ENCODE measurements at regions not wholly inside any gene's neighbourhood (a gene's known extent, or its start where the extent isn't known, plus 50 kb on each side); places are given as distances from the start of the nearest gene placed in this dataset.
A peak's percentile ranks its signal among the peaks of the same experiment; 100 is the strongest.
"Not testable (repeated sequence)": the region's sequence is repeated elsewhere in the genome, so short reads cannot be mapped to it uniquely, and the experiment has no call there.

- no CpG with 5 or more reads among the region's 1 CpG for WGBS (ENCODE audit: insufficient coverage, low lambda C conversion rate)
- not testable (repeated sequence) for H3K27ac ChIP-seq (ENCODE audit: low read length); H3K4me1 ChIP-seq (ENCODE audit: control insufficient read depth, insufficient read depth, low read length); H3K4me3 ChIP-seq (ENCODE audit: low read length); H3K36me3 ChIP-seq (ENCODE audit: control insufficient read depth, insufficient read depth, low read length); H3K27me3 ChIP-seq (ENCODE audit: control insufficient read depth, insufficient read depth, low read length); DNase-seq; H3K9me3 ChIP-seq (ENCODE audit: control insufficient read depth, low read depth, low read length)
Observed at GRCh38 chr9:42798571-42798970, 615.1 kb downstream of the SPATA31A6 start.

GRCh38 chr9:42802716-42803115, 619.3 kb downstream of the SPATA31A6 start:
- H3K9me3 ChIP-seq (ENCODE audit: control insufficient read depth, low read depth, low read length); H3K4me1 ChIP-seq (ENCODE audit: control insufficient read depth, insufficient read depth, low read length); DNase-seq; H3K36me3 ChIP-seq (ENCODE audit: control insufficient read depth, insufficient read depth, low read length); H3K4me3 ChIP-seq (ENCODE audit: low read length); H3K27me3 ChIP-seq (ENCODE audit: control insufficient read depth, insufficient read depth, low read length); H3K27ac ChIP-seq (ENCODE audit: low read length): not testable (repeated sequence)
- WGBS (ENCODE audit: insufficient coverage, low lambda C conversion rate), result no CpG with 5 or more reads among the region's 4 CpGs

DNA sequence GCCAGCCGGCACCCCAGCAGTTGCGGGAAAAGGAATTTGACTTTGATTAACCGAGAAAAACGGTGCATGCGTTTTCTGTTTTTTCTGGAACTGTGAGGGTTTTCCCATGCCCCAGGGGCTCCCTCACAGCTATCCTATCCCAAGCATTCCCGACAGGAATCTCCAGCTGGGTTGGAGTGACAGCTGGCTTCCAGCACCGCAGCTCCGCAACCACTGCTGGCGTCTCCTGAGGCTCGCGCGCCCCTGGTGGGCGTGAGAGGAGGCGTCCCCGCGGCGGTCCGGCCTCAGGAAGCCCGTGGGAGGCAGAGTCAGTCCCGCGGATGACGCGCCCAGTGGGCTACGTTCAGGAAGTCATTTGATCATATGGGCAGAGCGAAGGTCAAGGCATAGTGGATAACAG, 623.2 kb downstream of the SPATA31A6 start:
- H3K4me1 ChIP-seq (ENCODE audit: control insufficient read depth, insufficient read depth, low read length); H3K27me3 ChIP-seq (ENCODE audit: control insufficient read depth, insufficient read depth, low read length); DNase-seq; H3K27ac ChIP-seq (ENCODE audit: low read length); H3K4me3 ChIP-seq (ENCODE audit: low read length); H3K36me3 ChIP-seq (ENCODE audit: control insufficient read depth, insufficient read depth, low read length); H3K9me3 ChIP-seq (ENCODE audit: control insufficient read depth, low read depth, low read length): not testable (repeated sequence)
- WGBS (ENCODE audit: insufficient coverage, low lambda C conversion rate), result no CpG with 5 or more reads among the region's 25 CpGs

- not testable (repeated sequence) for H3K27me3 ChIP-seq (ENCODE audit: control insufficient read depth, insufficient read depth, low read length); H3K4me1 ChIP-seq (ENCODE audit: control insufficient read depth, insufficient read depth, low read length); H3K36me3 ChIP-seq (ENCODE audit: control insufficient read depth, insufficient read depth, low read length); H3K4me3 ChIP-seq (ENCODE audit: low read length); H3K27ac ChIP-seq (ENCODE audit: low read length); DNase-seq; H3K9me3 ChIP-seq (ENCODE audit: control insufficient read depth, low read depth, low read length)
- WGBS (ENCODE audit: insufficient coverage, low lambda C conversion rate), result no CpG with 5 or more reads among the region's 1 CpG
Observed at GRCh38 chr9:42821468-42821867, 638.0 kb downstream of the SPATA31A6 start.

DNA sequence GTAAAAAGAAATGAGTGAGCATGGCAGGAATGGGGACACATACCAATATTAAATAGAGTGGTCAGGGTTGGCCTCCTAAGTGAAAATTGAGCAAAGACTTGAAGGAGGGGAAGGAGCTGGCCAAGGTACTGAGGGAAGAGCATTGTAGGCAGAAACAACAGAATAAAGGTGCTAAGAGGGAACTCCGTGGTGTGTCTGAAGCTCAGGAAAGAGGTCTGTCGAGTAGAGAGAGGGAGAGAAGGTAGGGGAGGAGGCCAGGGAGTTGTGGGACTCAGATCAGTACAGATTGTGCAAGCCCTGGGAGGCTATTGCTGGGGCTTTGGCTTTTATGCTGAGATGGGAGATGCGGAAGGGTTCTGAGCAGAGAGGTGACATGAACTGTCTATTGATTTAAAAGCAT, 664.7 kb downstream of the SPATA31A6 start:
- not testable (repeated sequence) for H3K4me3 ChIP-seq (ENCODE audit: low read length); DNase-seq; H3K27me3 ChIP-seq (ENCODE audit: control insufficient read depth, insufficient read depth, low read length); H3K36me3 ChIP-seq (ENCODE audit: control insufficient read depth, insufficient read depth, low read length); H3K4me1 ChIP-seq (ENCODE audit: control insufficient read depth, insufficient read depth, low read length); H3K9me3 ChIP-seq (ENCODE audit: control insufficient read depth, low read depth, low read length); H3K27ac ChIP-seq (ENCODE audit: low read length)
- WGBS (ENCODE audit: insufficient coverage, low lambda C conversion rate), result no CpG with 5 or more reads among the region's 3 CpGs

- not testable (repeated sequence) for H3K27me3 ChIP-seq (ENCODE audit: control insufficient read depth, insufficient read depth, low read length); H3K27ac ChIP-seq (ENCODE audit: low read length); H3K4me1 ChIP-seq (ENCODE audit: control insufficient read depth, insufficient read depth, low read length); H3K4me3 ChIP-seq (ENCODE audit: low read length); DNase-seq; H3K9me3 ChIP-seq (ENCODE audit: control insufficient read depth, low read depth, low read length); H3K36me3 ChIP-seq (ENCODE audit: control insufficient read depth, insufficient read depth, low read length)
- no CpG with 5 or more reads among the region's 48 CpGs for WGBS (ENCODE audit: insufficient coverage, low lambda C conversion rate)
Observed at GRCh38 chr9:42850896-42851693, 667.6 kb downstream of the SPATA31A6 start.

- H3K4me1 ChIP-seq (ENCODE audit: control insufficient read depth, insufficient read depth, low read length); H3K9me3 ChIP-seq (ENCODE audit: control insufficient read depth, low read depth, low read length); H3K36me3 ChIP-seq (ENCODE audit: control insufficient read depth, insufficient read depth, low read length); H3K27ac ChIP-seq (ENCODE audit: low read length); H3K27me3 ChIP-seq (ENCODE audit: control insufficient read depth, insufficient read depth, low read length); H3K4me3 ChIP-seq (ENCODE audit: low read length); DNase-seq: not testable (repeated sequence)
- no CpG with 5 or more reads among the region's 23 CpGs for WGBS (ENCODE audit: insufficient coverage, low lambda C conversion rate)
Observed at GRCh38 chr9:42851701-42852100, 668.2 kb downstream of the SPATA31A6 start.

- WGBS (ENCODE audit: insufficient coverage, low lambda C conversion rate), result no CpG with 5 or more reads among the region's 66 CpGs
- H3K4me1 ChIP-seq (ENCODE audit: control insufficient read depth, insufficient read depth, low read length); H3K27ac ChIP-seq (ENCODE audit: low read length); H3K27me3 ChIP-seq (ENCODE audit: control insufficient read depth, insufficient read depth, low read length); H3K36me3 ChIP-seq (ENCODE audit: control insufficient read depth, insufficient read depth, low read length); H3K9me3 ChIP-seq (ENCODE audit: control insufficient read depth, low read depth, low read length): not testable (repeated sequence)
- peak overlapping the region; percentile 28 for H3K4me3 ChIP-seq (ENCODE audit: low read length)
- peak in 1 of 2 donors; percentile 71 for DNase-seq
Observed at GRCh38 chr9:42852133-42852930, 668.9 kb downstream of the SPATA31A6 start.

DNA sequence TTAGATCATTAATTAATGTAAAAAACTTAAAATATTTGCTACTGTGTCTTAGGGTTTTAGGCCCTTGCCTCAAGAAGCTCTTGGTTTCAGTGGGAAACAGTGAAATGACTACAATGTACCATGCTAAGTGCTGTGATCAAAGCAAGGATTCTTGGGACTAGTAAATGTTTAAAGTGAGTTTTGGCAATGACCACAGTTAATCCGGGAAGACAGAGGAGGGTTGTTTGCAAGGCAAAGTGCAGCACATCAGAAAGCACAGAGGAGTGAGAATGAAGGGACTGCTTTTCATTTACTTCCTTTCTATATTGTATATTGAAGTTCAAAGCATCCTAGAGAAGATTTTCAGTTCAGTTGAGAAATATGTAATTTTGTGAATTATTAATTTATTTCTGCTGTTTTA, 676.7 kb downstream of the SPATA31A6 start:
- H3K4me1 ChIP-seq (ENCODE audit: control insufficient read depth, insufficient read depth, low read length); H3K36me3 ChIP-seq (ENCODE audit: control insufficient read depth, insufficient read depth, low read length); H3K27ac ChIP-seq (ENCODE audit: low read length); H3K9me3 ChIP-seq (ENCODE audit: control insufficient read depth, low read depth, low read length); H3K4me3 ChIP-seq (ENCODE audit: low read length); H3K27me3 ChIP-seq (ENCODE audit: control insufficient read depth, insufficient read depth, low read length); DNase-seq: not testable (repeated sequence)
- WGBS (ENCODE audit: insufficient coverage, low lambda C conversion rate), result no CpG with 5 or more reads among the region's 1 CpG

GRCh38 chr9:42862465-42862864, 679.0 kb downstream of the SPATA31A6 start:
- no CpG with 5 or more reads among the region's 1 CpG for WGBS (ENCODE audit: insufficient coverage, low lambda C conversion rate)
- H3K4me1 ChIP-seq (ENCODE audit: control insufficient read depth, insufficient read depth, low read length); DNase-seq; H3K27me3 ChIP-seq (ENCODE audit: control insufficient read depth, insufficient read depth, low read length); H3K36me3 ChIP-seq (ENCODE audit: control insufficient read depth, insufficient read depth, low read length); H3K4me3 ChIP-seq (ENCODE audit: low read length); H3K27ac ChIP-seq (ENCODE audit: low read length); H3K9me3 ChIP-seq (ENCODE audit: control insufficient read depth, low read depth, low read length): not testable (repeated sequence)
